ENCODE measurements at regions not wholly inside any gene's neighbourhood (a gene's known extent, or its start where the extent isn't known, plus 50 kb on each side); places are given as distances from the start of the nearest gene placed in this dataset.

- H3K27ac Mint-ChIP-seq (ENCODE audit: unreplicated experiment), result no peak overlapping the region
- H3K9me3 Mint-ChIP-seq (ENCODE audit: unreplicated experiment), result no peaks in the 10 kb centered on the region
- no peak overlapping the region for H3K4me3 Mint-ChIP-seq (ENCODE audit: unreplicated experiment)
- DNase-seq, result no peak
- no peaks in the 10 kb centered on the region for H3K36me3 Mint-ChIP-seq (ENCODE audit: unreplicated experiment)
- no peak for TF ChIP-seq CTCF (IDR thresholded peaks at IDR 0.05; ENCODE audit: partially characterized antibody, unreplicated experiment)
- H3K4me1 Mint-ChIP-seq (ENCODE audit: low read depth, unreplicated experiment), result peaks cover 4% of the 10 kb centered on the region
- H3K27me3 Mint-ChIP-seq (ENCODE audit: unreplicated experiment), result no peaks in the 10 kb centered on the region
These were observed 98.0 kb upstream of the F13A1 start for GRCh38 chr6:6418421-6418820.

- H3K36me3 Mint-ChIP-seq (ENCODE audit: unreplicated experiment), result peaks cover 8% of the 10 kb centered on the region
- TF ChIP-seq CTCF (IDR thresholded peaks at IDR 0.05; ENCODE audit: partially characterized antibody, unreplicated experiment), result no peak
- H3K4me1 Mint-ChIP-seq (ENCODE audit: low read depth, unreplicated experiment), result peaks cover 4% of the 10 kb centered on the region
- no peak overlapping the region for H3K4me3 Mint-ChIP-seq (ENCODE audit: unreplicated experiment)
- DNase-seq, result no peak
- H3K9me3 Mint-ChIP-seq (ENCODE audit: unreplicated experiment), result no peaks in the 10 kb centered on the region
- H3K27me3 Mint-ChIP-seq (ENCODE audit: unreplicated experiment), result no peaks in the 10 kb centered on the region
- H3K27ac Mint-ChIP-seq (ENCODE audit: unreplicated experiment), result no peak overlapping the region
These were observed 99.6 kb upstream of the F13A1 start for GRCh38 chr6:6420107-6420506.

GRCh38 chr6:6434151-6434550 is 113.7 kb upstream of the F13A1 start:
- no peaks in the 10 kb centered on the region for H3K27me3 Mint-ChIP-seq (ENCODE audit: unreplicated experiment)
- H3K4me1 Mint-ChIP-seq (ENCODE audit: low read depth, unreplicated experiment), result no peaks in the 10 kb centered on the region
- H3K27ac Mint-ChIP-seq (ENCODE audit: unreplicated experiment), result no peak overlapping the region
- no peak for TF ChIP-seq CTCF (IDR thresholded peaks at IDR 0.05; ENCODE audit: partially characterized antibody, unreplicated experiment)
- no peaks in the 10 kb centered on the region for H3K9me3 Mint-ChIP-seq (ENCODE audit: unreplicated experiment)
- no peak overlapping the region for H3K4me3 Mint-ChIP-seq (ENCODE audit: unreplicated experiment)
- DNase-seq, result no peak
- no peaks in the 10 kb centered on the region for H3K36me3 Mint-ChIP-seq (ENCODE audit: unreplicated experiment)

- no peak for DNase-seq
These were observed 114.3 kb upstream of the F13A1 start for GRCh38 chr6:6434723-6435122.

GRCh38 chr6:6436366-6436765 is 115.9 kb upstream of the F13A1 start:
- Mint-ChIP-seq H3K4me1 (ENCODE audit: low read depth, unreplicated experiment) (peaks cover 2% of the 10 kb centered on the region), H3K36me3 (ENCODE audit: unreplicated experiment) (peaks cover 3% of the 10 kb centered on the region), H3K27ac (ENCODE audit: unreplicated experiment) (no peak overlapping the region), H3K27me3 (ENCODE audit: unreplicated experiment) (no peaks in the 10 kb centered on the region), H3K9me3 (ENCODE audit: unreplicated experiment) (no peaks in the 10 kb centered on the region), H3K4me3 (ENCODE audit: unreplicated experiment) (no peak overlapping the region)
- TF ChIP-seq CTCF (IDR thresholded peaks at IDR 0.05; ENCODE audit: partially characterized antibody, unreplicated experiment), result no peak
- DNase-seq, result no peak

More at GRCh38 chr6:6434723-6435122, 114.3 kb upstream of the F13A1 start:
- Mint-ChIP-seq H3K27me3 (ENCODE audit: unreplicated experiment) (no peaks in the 10 kb centered on the region), H3K9me3 (ENCODE audit: unreplicated experiment) (no peaks in the 10 kb centered on the region), H3K36me3 (ENCODE audit: unreplicated experiment) (no peaks in the 10 kb centered on the region), H3K27ac (ENCODE audit: unreplicated experiment) (no peak overlapping the region), H3K4me3 (ENCODE audit: unreplicated experiment) (no peak overlapping the region), H3K4me1 (ENCODE audit: low read depth, unreplicated experiment) (no peaks in the 10 kb centered on the region)
- no peak for TF ChIP-seq CTCF (IDR thresholded peaks at IDR 0.05; ENCODE audit: partially characterized antibody, unreplicated experiment)

Data from glutamatergic neuron (in vitro differentiated cells).